ENCODE measurements at regions not wholly inside any gene's neighbourhood (a gene's known extent, or its start where the extent isn't known, plus 50 kb on each side); places are given as distances from the start of the nearest gene placed in this dataset.

DNA sequence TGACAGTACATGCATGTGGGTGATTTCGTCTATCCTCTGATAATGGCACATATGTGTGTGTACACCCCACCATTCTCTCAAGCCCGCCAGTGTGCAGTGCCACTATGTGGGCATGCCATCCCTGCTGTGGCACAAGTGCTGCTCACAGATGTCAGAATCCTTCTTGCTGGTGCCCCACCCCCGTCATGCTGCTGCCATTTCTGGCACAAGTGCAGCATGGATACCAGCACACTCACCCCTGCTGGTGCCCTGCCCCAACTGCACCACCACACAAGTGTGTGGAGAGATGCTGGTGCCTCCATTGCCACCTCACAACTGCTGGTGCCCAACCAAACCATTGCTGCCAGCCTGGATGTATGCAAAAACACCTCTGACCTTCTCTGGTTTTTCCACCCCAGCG, 1133.8 kb downstream of the TECRL start:
- Histone ChIP-seq H4K20me1 (replicated peaks; ENCODE audit: insufficient read depth) (no peaks in the 10 kb centered on the region), H3K27ac (ENCODE audit: low read depth) (no peak overlapping the region), H3K4me2 (no peak overlapping the region), H3K4me3 (no peak overlapping the region), H3K4me1 (ENCODE audit: insufficient read depth) (no peaks in the 10 kb centered on the region), H2AFZ (no peak overlapping the region), H3K79me2 (replicated peaks; ENCODE audit: insufficient read depth) (no peaks in the 10 kb centered on the region), H3K9me2 (ENCODE audit: insufficient read depth) (no peaks in the 10 kb centered on the region), H3K36me3 (ENCODE audit: insufficient read depth) (no peaks in the 10 kb centered on the region), H3F3A (replicated peaks; ENCODE audit: low read depth) (no peaks in the 10 kb centered on the region), H3K27me3 (ENCODE audit: insufficient read depth) (no peaks in the 10 kb centered on the region)
- Mint-ChIP-seq H3K27me3 (ENCODE audit: insufficient read depth, low read depth, poor library complexity) (peaks cover 2% of the 10 kb centered on the region), H3K36me3 (ENCODE audit: low read depth) (no peaks in the 10 kb centered on the region), H3K4me3 (no peak overlapping the region), H3K4me1 (no peaks in the 10 kb centered on the region; the same call in 2 of the 3 replicates), H3K9me3 (peaks cover 2% of the 10 kb centered on the region; the same call in 1 of the 3 replicates), H3K27ac (no peak overlapping the region)
- 0 out of 4 replicates have a peak, but pooled peaks of 1 of the 2 experiments have one; percentile 2 for TF ChIP-seq CTCF (conservative IDR thresholded peaks at IDR 0.05; ENCODE audit: low read depth in 2 of 2)
- TF ChIP-seq, protein P1, sequence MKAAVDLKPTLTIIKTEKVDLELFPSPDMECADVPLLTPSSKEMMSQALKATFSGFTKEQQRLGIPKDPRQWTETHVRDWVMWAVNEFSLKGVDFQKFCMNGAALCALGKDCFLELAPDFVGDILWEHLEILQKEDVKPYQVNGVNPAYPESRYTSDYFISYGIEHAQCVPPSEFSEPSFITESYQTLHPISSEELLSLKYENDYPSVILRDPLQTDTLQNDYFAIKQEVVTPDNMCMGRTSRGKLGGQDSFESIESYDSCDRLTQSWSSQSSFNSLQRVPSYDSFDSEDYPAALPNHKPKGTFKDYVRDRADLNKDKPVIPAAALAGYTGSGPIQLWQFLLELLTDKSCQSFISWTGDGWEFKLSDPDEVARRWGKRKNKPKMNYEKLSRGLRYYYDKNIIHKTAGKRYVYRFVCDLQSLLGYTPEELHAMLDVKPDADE (IDR thresholded peaks at IDR 0.05): no peak
- DNase-seq (ENCODE audit: low spot score) (no peak), ATAC-seq (no peak)

DNA sequence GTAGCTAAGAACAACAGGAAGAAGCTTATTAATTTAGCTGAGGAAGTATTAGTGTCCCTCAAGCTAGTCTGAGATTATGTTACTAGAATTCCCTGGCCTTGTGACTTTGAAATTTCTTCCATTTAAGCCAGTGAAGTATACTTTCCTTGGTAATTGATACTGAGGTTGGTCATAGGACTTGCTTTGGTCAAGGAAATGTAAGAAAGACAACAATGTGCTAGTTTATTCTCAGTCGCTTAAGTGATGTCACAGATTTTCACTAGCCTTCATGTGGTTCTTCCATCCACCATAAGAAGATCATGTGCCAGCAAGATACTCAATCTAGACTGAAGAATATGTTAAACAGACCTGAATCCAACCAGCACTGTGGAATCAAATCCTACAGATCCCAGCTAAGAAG, 1140.1 kb downstream of the TECRL start:
- H3K27ac Mint-ChIP-seq: no peak overlapping the region
- H3K36me3 Mint-ChIP-seq (ENCODE audit: low read depth): no peaks in the 10 kb centered on the region; the same call in 2 of the 3 replicates
- H3K9me2 ChIP-seq (ENCODE audit: insufficient read depth): peaks cover 6% of the 10 kb centered on the region; the same call in 1 of the 2 replicates
- no peaks in the 10 kb centered on the region for H3K79me2 ChIP-seq (replicated peaks; ENCODE audit: insufficient read depth)
- TF ChIP-seq EZH2phosphoT487 (IDR thresholded peaks at IDR 0.05; ENCODE audit: unreplicated experiment) (no peak), POLR2AphosphoS5 (IDR thresholded peaks at IDR 0.05; ENCODE audit: low read depth) (no peak)
- DNase-seq (ENCODE audit: low spot score) (no peak), ATAC-seq (no peak)
- no peaks in the 10 kb centered on the region for H3K9me3 Mint-ChIP-seq
- no peak overlapping the region for H2AFZ ChIP-seq
- H3K4me3 Mint-ChIP-seq: no peak overlapping the region
- no peak overlapping the region for H3K4me3 ChIP-seq
- no peaks in the 10 kb centered on the region for H3F3A ChIP-seq (replicated peaks; ENCODE audit: low read depth)
- no peaks in the 10 kb centered on the region for H3K4me1 ChIP-seq (ENCODE audit: insufficient read depth)
- no peak overlapping the region for H3K4me2 ChIP-seq
- no peaks in the 10 kb centered on the region for H3K27me3 ChIP-seq (ENCODE audit: insufficient read depth)
- H3K36me3 ChIP-seq (ENCODE audit: insufficient read depth): no peaks in the 10 kb centered on the region
- H3K27me3 Mint-ChIP-seq (ENCODE audit: insufficient read depth, low read depth, poor library complexity): no peaks in the 10 kb centered on the region
- H3K27ac ChIP-seq (ENCODE audit: low read depth): no peak overlapping the region
- H4K20me1 ChIP-seq (replicated peaks; ENCODE audit: insufficient read depth): no peaks in the 10 kb centered on the region
- no peaks in the 10 kb centered on the region for H3K4me1 Mint-ChIP-seq

GRCh38 chr4:63233671-63234070, 1175.6 kb downstream of the TECRL start:
- no peak overlapping the region for H3K27ac ChIP-seq (ENCODE audit: low read depth)
- Mint-ChIP-seq H3K9me3 (no peaks in the 10 kb centered on the region), H3K4me1 (no peaks in the 10 kb centered on the region)
- TF ChIP-seq, protein P2, sequence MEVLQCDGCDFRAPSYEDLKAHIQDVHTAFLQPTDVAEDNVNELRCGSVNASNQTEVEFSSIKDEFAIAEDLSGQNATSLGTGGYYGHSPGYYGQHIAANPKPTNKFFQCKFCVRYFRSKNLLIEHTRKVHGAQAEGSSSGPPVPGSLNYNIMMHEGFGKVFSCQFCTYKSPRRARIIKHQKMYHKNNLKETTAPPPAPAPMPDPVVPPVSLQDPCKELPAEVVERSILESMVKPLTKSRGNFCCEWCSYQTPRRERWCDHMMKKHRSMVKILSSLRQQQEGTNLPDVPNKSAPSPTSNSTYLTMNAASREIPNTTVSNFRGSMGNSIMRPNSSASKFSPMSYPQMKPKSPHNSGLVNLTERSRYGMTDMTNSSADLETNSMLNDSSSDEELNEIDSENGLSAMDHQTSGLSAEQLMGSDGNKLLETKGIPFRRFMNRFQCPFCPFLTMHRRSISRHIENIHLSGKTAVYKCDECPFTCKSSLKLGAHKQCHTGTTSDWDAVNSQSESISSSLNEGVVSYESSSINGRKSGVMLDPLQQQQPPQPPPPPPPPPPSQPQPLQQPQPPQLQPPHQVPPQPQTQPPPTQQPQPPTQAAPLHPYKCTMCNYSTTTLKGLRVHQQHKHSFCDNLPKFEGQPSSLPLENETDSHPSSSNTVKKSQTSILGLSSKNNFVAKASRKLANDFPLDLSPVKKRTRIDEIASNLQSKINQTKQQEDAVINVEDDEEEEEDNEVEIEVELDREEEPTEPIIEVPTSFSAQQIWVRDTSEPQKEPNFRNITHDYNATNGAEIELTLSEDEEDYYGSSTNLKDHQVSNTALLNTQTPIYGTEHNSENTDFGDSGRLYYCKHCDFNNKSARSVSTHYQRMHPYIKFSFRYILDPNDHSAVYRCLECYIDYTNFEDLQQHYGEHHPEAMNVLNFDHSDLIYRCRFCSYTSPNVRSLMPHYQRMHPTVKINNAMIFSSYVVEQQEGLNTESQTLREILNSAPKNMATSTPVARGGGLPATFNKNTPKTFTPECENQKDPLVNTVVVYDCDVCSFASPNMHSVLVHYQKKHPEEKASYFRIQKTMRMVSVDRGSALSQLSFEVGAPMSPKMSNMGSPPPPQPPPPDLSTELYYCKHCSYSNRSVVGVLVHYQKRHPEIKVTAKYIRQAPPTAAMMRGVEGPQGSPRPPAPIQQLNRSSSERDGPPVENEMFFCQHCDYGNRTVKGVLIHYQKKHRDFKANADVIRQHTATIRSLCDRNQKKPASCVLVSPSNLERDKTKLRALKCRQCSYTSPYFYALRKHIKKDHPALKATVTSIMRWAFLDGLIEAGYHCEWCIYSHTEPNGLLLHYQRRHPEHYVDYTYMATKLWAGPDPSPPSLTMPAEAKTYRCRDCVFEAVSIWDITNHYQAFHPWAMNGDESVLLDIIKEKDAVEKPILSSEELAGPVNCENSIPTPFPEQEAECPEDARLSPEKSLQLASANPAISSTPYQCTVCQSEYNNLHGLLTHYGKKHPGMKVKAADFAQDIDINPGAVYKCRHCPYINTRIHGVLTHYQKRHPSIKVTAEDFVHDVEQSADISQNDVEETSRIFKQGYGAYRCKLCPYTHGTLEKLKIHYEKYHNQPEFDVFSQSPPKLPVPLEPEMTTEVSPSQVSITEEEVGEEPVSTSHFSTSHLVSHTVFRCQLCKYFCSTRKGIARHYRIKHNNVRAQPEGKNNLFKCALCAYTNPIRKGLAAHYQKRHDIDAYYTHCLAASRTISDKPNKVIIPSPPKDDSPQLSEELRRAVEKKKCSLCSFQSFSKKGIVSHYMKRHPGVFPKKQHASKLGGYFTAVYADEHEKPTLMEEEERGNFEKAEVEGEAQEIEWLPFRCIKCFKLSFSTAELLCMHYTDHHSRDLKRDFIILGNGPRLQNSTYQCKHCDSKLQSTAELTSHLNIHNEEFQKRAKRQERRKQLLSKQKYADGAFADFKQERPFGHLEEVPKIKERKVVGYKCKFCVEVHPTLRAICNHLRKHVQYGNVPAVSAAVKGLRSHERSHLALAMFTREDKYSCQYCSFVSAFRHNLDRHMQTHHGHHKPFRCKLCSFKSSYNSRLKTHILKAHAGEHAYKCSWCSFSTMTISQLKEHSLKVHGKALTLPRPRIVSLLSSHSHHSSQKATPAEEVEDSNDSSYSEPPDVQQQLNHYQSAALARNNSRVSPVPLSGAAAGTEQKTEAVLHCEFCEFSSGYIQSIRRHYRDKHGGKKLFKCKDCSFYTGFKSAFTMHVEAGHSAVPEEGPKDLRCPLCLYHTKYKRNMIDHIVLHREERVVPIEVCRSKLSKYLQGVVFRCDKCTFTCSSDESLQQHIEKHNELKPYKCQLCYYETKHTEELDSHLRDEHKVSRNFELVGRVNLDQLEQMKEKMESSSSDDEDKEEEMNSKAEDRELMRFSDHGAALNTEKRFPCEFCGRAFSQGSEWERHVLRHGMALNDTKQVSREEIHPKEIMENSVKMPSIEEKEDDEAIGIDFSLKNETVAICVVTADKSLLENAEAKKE (CRISPR knock-in tag; IDR thresholded peaks at IDR 0.05): no peak
- no peak for TF ChIP-seq ZNF114 (CRISPR knock-in tag; IDR thresholded peaks at IDR 0.05)
- no peak for TF ChIP-seq POLR2AphosphoS5 (IDR thresholded peaks at IDR 0.05; ENCODE audit: low read depth)
- TF ChIP-seq, protein P1 (IDR thresholded peaks at IDR 0.05): no peak

More at GRCh38 chr4:63233671-63234070, 1175.6 kb downstream of the TECRL start:
- Histone ChIP-seq H3K9me2 (ENCODE audit: insufficient read depth) (no peaks in the 10 kb centered on the region; the same call in 1 of the 2 replicates), H4K20me1 (replicated peaks; ENCODE audit: insufficient read depth) (no peaks in the 10 kb centered on the region), H3K4me1 (ENCODE audit: insufficient read depth) (no peaks in the 10 kb centered on the region), H3K79me2 (replicated peaks; ENCODE audit: insufficient read depth) (no peaks in the 10 kb centered on the region), H2AFZ (no peak overlapping the region), H3F3A (replicated peaks; ENCODE audit: low read depth) (no peaks in the 10 kb centered on the region), H3K4me2 (no peak overlapping the region), H3K4me3 (no peak overlapping the region), H3K27me3 (ENCODE audit: insufficient read depth) (no peaks in the 10 kb centered on the region), H3K36me3 (ENCODE audit: insufficient read depth) (no peaks in the 10 kb centered on the region)
- no peaks in the 10 kb centered on the region for H3K36me3 Mint-ChIP-seq (ENCODE audit: low read depth)
- H3K27ac Mint-ChIP-seq: no peak overlapping the region
- DNase-seq (ENCODE audit: low spot score): no peak
- H3K27me3 Mint-ChIP-seq (ENCODE audit: insufficient read depth, low read depth, poor library complexity): peaks cover 3% of the 10 kb centered on the region
- ATAC-seq: no peak
- no peak overlapping the region for H3K4me3 Mint-ChIP-seq
